Upper lobe of left lung (tissue), 6 donors: ENCODE measurements at regions not wholly inside any gene's neighbourhood (a gene's known extent, or its start where the extent isn't known, plus 50 kb on each side); places are given as distances from the start of the nearest gene placed in this dataset.

Source experiments
- ATAC-seq, 2 donors: fragments of 200-7000 bp; cut with Tn5 transposase; one replicate each; pipeline ENCODE4 v1.9.1; 2022; ENCODE audit warnings: mild to moderate bottlenecking in 2 of 2, moderate library complexity in 2 of 2; ENCODE audit not compliant: low FRiP score in 2 of 2
- DNase-seq, 2 donors: peaks; one replicate each; pipeline ENCODE4 v3.0.0-alpha.2; 2019 to 2020
- H3K27ac ChIP-seq, 4 donors: fragments of 200-600 bp; sonication (generic); one replicate each; pipeline ENCODE4 v1.5.1; 2016 to 2019
- H3K27me3 ChIP-seq, 4 donors: fragments of 200-600 bp; sonication (generic); one replicate each; pipeline ENCODE4 v1.5.1; 2017 to 2019
- H3K36me3 ChIP-seq, 4 donors: fragments of 200-600 bp; sonication (generic); one replicate each; pipeline ENCODE4 v1.5.1; 2016 to 2019
- H3K4me1 ChIP-seq, 4 donors: fragments of 200-600 bp; sonication (generic); one replicate each; pipeline ENCODE4 v1.5.1; 2018 to 2019
- H3K4me3 ChIP-seq, 4 donors: fragments of 200-600 bp; sonication (generic); one replicate each; pipeline ENCODE4 v1.5.1; 2017 to 2019; ENCODE audit warnings: mild to moderate bottlenecking in 2 of 4, moderate library complexity in 1 of 4
- H3K9me3 ChIP-seq, 4 donors: fragments of 200-600 bp; sonication (generic); one replicate each; pipeline ENCODE4 v1.5.1; 2018 to 2019
- EP300 ChIP-seq, 4 donors: sonication (generic); formaldehyde crosslinking; IDR thresholded peaks; one replicate each; pipeline ENCODE4 v1.5.1; 2017; ENCODE audit warnings: antibody characterized with exemption in 4 of 4, control low read depth in 2 of 4
- POLR2A ChIP-seq, 4 donors: fragments of 450-650 bp; IDR thresholded peaks; one replicate each; pipeline ENCODE4 v1.5.1; 2016 to 2017; ENCODE audit warnings: antibody characterized with exemption in 4 of 4, mild to moderate bottlenecking in 2 of 4
- POLR2AphosphoS5 ChIP-seq, 2 donors: sonication (generic); formaldehyde crosslinking; IDR thresholded peaks; one replicate each; pipeline ENCODE4 v1.5.1; 2017; ENCODE audit warnings: antibody characterized with exemption in 2 of 2
- WGBS, 2 donors: methylation state at CpG; one replicate each; pipeline ENCODE4 v1.1.5; 2017 to 2018; 5-methylcytosine and 5-hydroxymethylcytosine counted together
- TF ChIP-seq, protein P1 (sequence below), 6 experiments: fragments of 450-650 bp in 4 of 6; fragments of 200-600 bp in 2 of 6; sonication (generic) in 2 of 6; IDR thresholded peaks; one replicate each; pipeline ENCODE4 v1.5.1; 2016 to 2019; ENCODE audit warnings: antibody characterized with exemption in 6 of 6
- donor health status: DM: no; HTN: no; CAD: no; lungs with moderate emphysema.
- donor health status: DM: no; HTN: yes; CAD: no; lungs with severe emphysema.

DNA sequence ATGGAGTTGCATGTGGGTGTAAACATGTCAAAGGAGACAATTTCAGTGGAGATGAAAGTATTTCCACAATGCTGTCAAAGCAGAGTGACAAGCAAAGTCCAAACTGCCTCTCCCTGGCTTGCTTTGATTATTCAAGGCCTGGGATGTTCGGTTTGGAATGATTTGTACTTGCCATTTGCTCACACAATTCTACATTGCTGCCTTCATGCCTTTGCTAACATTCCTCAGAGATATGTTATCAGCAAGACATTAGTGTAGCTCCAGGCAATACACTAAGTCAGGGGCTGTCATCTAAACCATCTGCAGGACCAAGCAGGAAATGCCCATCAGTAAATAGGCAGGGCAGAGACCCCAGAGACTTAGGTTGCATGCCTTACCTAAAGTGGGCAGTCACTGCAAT is 79.6 kb upstream of the C1QTNF7 start:
- TF ChIP-seq, protein P1, sequence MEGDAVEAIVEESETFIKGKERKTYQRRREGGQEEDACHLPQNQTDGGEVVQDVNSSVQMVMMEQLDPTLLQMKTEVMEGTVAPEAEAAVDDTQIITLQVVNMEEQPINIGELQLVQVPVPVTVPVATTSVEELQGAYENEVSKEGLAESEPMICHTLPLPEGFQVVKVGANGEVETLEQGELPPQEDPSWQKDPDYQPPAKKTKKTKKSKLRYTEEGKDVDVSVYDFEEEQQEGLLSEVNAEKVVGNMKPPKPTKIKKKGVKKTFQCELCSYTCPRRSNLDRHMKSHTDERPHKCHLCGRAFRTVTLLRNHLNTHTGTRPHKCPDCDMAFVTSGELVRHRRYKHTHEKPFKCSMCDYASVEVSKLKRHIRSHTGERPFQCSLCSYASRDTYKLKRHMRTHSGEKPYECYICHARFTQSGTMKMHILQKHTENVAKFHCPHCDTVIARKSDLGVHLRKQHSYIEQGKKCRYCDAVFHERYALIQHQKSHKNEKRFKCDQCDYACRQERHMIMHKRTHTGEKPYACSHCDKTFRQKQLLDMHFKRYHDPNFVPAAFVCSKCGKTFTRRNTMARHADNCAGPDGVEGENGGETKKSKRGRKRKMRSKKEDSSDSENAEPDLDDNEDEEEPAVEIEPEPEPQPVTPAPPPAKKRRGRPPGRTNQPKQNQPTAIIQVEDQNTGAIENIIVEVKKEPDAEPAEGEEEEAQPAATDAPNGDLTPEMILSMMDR (IDR thresholded peaks at IDR 0.05), result no peak
- TF ChIP-seq POLR2A (IDR thresholded peaks at IDR 0.05), result no peak
- no peak for TF ChIP-seq POLR2AphosphoS5 (IDR thresholded peaks at IDR 0.05)
- no peak for TF ChIP-seq EP300 (IDR thresholded peaks at IDR 0.05)
- Histone ChIP-seq H3K4me3 (no peak overlapping the region), H3K27ac (no peak overlapping the region), H3K4me1 (peaks cover 0 to 3% (median 0%) of the 10 kb centered on the region in 4 donors), H3K9me3 (no peaks in the 10 kb centered on the region), H3K36me3 (no peaks in the 10 kb centered on the region), H3K27me3 (no peaks in the 10 kb centered on the region)
- WGBS, 2 donors, result 43% methylated on average over 1 of the region's 1 CpG
- DNase-seq, result no peak
- no peak for ATAC-seq

DNA sequence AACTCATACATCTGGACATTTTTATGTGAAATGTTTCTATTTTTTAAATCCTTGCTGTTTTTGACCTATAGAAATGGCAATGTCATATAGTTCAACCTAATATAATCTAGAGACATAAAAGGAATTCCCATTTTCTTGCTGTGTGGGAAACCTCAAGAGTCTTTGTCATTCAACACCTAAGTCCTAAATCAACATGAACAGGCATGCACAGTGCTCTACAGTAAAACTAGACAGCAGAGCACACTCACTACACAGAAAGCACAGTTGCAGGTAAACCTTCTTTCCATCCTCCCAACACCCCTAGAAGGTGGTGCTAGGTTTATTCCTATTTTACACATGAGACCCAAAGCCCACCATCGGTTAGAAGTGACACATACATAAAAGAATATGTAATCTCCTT is 79.1 kb upstream of the C1QTNF7 start:
- no peaks in the 10 kb centered on the region for H3K9me3 ChIP-seq
- TF ChIP-seq POLR2A (IDR thresholded peaks at IDR 0.05) (no peak), EP300 (IDR thresholded peaks at IDR 0.05) (no peak), POLR2AphosphoS5 (IDR thresholded peaks at IDR 0.05) (no peak)
- TF ChIP-seq, protein P1 (IDR thresholded peaks at IDR 0.05), result no peak
- no peak for DNase-seq
- H3K36me3 ChIP-seq, result no peaks in the 10 kb centered on the region
- no peak overlapping the region for H3K27ac ChIP-seq
- ATAC-seq, result no peak
- 50 to 83% methylated on average over 1 of the region's 1 CpG for WGBS, 2 donors
- no peaks in the 10 kb centered on the region for H3K27me3 ChIP-seq
- peaks cover 0 to 3% (median 0%) of the 10 kb centered on the region in 4 donors for H3K4me1 ChIP-seq
- no peak overlapping the region for H3K4me3 ChIP-seq

DNA sequence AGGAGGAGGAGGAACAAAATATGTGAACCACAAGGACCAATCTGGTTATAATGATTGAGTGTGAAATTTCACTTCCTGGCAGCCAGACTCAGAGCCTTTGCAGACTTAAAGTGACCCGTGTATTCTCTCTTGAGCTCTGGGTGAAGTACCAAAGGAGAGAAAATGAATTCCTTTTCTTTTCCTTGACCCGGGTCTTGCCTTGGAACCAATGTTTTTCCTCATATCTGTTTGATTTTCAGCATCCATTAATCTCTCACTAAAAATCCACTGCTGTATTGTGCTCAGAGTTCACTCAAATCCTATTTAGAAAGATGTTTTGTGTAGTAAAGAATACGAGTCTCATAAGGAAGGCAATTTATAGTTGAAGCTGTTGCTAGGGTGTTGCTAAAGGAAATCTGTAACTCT is 78.3 kb upstream of the C1QTNF7 start:
- ATAC-seq, result no peak
- Histone ChIP-seq H3K4me3 (no peak overlapping the region), H3K27ac (no peak overlapping the region), H3K4me1 (peaks cover 0 to 3% (median 0%) of the 10 kb centered on the region in 4 donors), H3K27me3 (no peaks in the 10 kb centered on the region), H3K36me3 (no peaks in the 10 kb centered on the region), H3K9me3 (no peaks in the 10 kb centered on the region)
- TF ChIP-seq POLR2A (IDR thresholded peaks at IDR 0.05) (no peak), EP300 (IDR thresholded peaks at IDR 0.05) (no peak), POLR2AphosphoS5 (IDR thresholded peaks at IDR 0.05) (no peak)
- TF ChIP-seq, protein P1 (IDR thresholded peaks at IDR 0.05), result no peak
- DNase-seq, result no peak
- 19% methylated on average over 3 of the region's 3 CpGs for WGBS, 2 donors

DNA sequence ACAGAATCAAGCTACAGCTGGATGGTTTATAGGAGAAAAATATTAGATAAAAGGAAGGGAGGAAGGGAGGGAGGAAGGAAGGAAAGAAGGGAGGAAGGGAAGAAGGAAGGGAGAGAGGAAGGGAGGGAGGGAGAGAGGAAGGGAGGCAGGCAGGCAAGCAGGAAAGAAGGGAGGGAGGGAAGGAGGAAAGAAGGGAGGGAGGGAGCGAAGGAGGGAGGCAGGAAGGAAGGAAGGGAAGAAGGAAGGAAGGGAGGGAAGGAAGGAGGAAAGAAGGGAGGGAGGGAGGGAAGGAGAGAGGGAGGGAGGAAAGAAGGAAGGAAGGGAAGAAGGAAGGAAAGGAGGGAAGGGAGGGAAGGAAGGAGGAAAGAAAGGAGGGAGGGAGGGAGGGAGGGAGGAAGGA is 77.9 kb upstream of the C1QTNF7 start:
- Histone ChIP-seq H3K4me1 (peaks cover 0 to 3% (median 0%) of the 10 kb centered on the region in 4 donors), H3K36me3 (no peaks in the 10 kb centered on the region), H3K27ac (no peak overlapping the region), H3K9me3 (no peaks in the 10 kb centered on the region), H3K27me3 (no peaks in the 10 kb centered on the region), H3K4me3 (no peak overlapping the region)
- no peak for TF ChIP-seq EP300 (IDR thresholded peaks at IDR 0.05)
- TF ChIP-seq POLR2AphosphoS5 (IDR thresholded peaks at IDR 0.05), result no peak
- TF ChIP-seq POLR2A (IDR thresholded peaks at IDR 0.05), result no peak
- TF ChIP-seq, protein P1 (IDR thresholded peaks at IDR 0.05), result no peak
- WGBS, 2 donors, result 67% methylated on average over 1 of the region's 1 CpG
- ATAC-seq, result no peak
- DNase-seq, result no peak

- H3K9me3 ChIP-seq, result no peaks in the 10 kb centered on the region
- H3K27me3 ChIP-seq, result no peaks in the 10 kb centered on the region
- 70 to 79% methylated on average over 2 of the region's 2 CpGs for WGBS, 2 donors
- DNase-seq (no peak), ATAC-seq (no peak)
- TF ChIP-seq, protein P1 (IDR thresholded peaks at IDR 0.05), result no peak
- no peak for TF ChIP-seq POLR2A (IDR thresholded peaks at IDR 0.05)
- TF ChIP-seq EP300 (IDR thresholded peaks at IDR 0.05), result no peak
- no peak for TF ChIP-seq POLR2AphosphoS5 (IDR thresholded peaks at IDR 0.05)
- no peak overlapping the region for H3K4me3 ChIP-seq
- H3K36me3 ChIP-seq, result no peaks in the 10 kb centered on the region
- no peak overlapping the region for H3K27ac ChIP-seq
- peaks cover 0 to 3% (median 0%) of the 10 kb centered on the region in 4 donors for H3K4me1 ChIP-seq
These were observed 75.3 kb upstream of the C1QTNF7 start for GRCh38 chr4:15352524-15352923.
